ENCODE measurements at regions not wholly inside any gene's neighbourhood (a gene's known extent, or its start where the extent isn't known, plus 50 kb on each side); places are given as distances from the start of the nearest gene placed in this dataset.

DNA sequence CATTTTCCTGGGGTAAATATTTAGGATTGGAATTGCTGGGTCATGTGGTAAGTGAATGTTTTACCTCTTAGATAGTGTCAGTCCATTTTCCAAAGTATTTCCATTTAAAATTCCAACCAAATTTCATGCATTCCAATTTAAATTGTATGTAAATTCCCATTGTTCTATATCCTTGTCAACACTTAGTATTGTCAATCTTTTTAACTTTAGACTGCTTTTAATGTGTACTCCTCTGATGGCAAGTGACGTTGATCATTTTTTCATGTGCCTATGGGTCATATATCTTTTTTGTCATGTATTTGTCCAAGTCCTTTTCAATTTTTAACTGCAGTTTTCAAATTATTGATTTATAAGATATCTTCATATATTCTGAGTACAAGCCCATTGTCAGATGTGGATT lies 80.8 kb upstream of the FAM20C start:
- TF ChIP-seq, protein P1, sequence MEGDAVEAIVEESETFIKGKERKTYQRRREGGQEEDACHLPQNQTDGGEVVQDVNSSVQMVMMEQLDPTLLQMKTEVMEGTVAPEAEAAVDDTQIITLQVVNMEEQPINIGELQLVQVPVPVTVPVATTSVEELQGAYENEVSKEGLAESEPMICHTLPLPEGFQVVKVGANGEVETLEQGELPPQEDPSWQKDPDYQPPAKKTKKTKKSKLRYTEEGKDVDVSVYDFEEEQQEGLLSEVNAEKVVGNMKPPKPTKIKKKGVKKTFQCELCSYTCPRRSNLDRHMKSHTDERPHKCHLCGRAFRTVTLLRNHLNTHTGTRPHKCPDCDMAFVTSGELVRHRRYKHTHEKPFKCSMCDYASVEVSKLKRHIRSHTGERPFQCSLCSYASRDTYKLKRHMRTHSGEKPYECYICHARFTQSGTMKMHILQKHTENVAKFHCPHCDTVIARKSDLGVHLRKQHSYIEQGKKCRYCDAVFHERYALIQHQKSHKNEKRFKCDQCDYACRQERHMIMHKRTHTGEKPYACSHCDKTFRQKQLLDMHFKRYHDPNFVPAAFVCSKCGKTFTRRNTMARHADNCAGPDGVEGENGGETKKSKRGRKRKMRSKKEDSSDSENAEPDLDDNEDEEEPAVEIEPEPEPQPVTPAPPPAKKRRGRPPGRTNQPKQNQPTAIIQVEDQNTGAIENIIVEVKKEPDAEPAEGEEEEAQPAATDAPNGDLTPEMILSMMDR (IDR thresholded peaks at IDR 0.05): no peak
- no peak for TF ChIP-seq POLR2A (IDR thresholded peaks at IDR 0.05)
- no peak for TF ChIP-seq POLR2AphosphoS5 (IDR thresholded peaks at IDR 0.05)
- TF ChIP-seq EP300 (IDR thresholded peaks at IDR 0.05): no peak
